K562 (cell line): ENCODE measurements at regions not wholly inside any gene's neighbourhood (a gene's known extent, or its start where the extent isn't known, plus 50 kb on each side); places are given as distances from the start of the nearest gene placed in this dataset.

Experiments
- CTCF ChIP-seq, 3 experiments: IDR thresholded peaks in 2 of 3; conservative IDR thresholded peaks in 1 of 3; 2 replicates each; pipeline ENCODE4 v1.5.1; 2011 to 2012; ENCODE audit warnings: low read length in 3 of 3, mild to moderate bottlenecking in 3 of 3, control low read depth in 2 of 3, improper control_type of control experiment in 1 of 3, inconsistent platforms in 1 of 3, low read depth in 1 of 3, mixed read lengths in 1 of 3, moderate library complexity in 1 of 3; ENCODE audit not compliant: insufficient read depth in 2 of 3
- ETV5 ChIP-seq: sonication (generic); formaldehyde crosslinking; IDR thresholded peaks from 2 replicates; pipeline ENCODE4 v1.4.0; 2020; ENCODE audit warnings: low read depth, mild to moderate bottlenecking, missing genetic modification reagents

DNA sequence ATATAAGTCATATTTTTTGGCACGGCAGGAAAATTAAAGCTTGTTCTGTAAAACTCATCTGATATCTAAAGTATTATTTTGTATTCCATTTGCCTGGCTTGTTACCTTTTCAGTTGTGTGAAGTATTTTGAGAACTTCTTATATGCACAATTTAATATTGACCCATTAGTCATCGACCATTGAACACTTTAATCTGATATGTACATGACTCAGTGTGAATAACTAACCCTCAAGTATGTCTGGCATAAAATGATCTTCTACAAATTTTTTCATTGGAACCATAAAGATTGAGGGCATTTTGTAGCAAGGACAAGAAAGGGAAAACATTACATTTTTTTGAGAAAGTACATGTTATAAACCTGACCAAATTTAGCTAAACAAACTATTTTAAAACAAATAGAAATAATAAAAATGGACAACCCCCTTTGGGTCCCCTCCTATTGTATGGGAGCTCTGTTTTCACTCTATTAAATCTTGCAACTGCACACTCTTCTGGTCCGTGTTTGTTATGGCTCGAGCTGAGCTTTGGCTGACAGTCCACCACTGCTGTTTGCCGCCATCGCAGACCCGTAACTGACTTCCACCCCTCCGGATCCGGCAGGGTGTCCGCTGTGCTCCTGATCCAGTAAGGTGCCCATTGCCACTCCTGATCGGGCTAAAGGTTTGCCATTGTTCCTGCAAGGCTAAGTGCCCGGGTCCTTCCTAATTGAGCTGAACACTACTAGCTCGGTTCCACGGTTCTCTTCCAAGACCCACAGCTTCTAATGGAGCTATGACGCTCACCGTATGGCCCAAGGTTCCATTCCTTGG is 118.8 kb downstream of the SLC6A15 start:
- TF ChIP-seq CTCF (IDR thresholded peaks at IDR 0.05 in 2 of 3, conservative IDR thresholded peaks at IDR 0.05 in 1 of 3; ENCODE audit: insufficient read depth in 2 of 3, low read depth in 1 of 3, low read length in 3 of 3) (no peak), ETV5 (CRISPR knock-in tag) (no peak)
